SW 1271 (cell line): ENCODE measurements at regions not wholly inside any gene's neighbourhood (a gene's known extent, or its start where the extent isn't known, plus 50 kb on each side); places are given as distances from the start of the nearest gene placed in this dataset.

Experiments used
- DNase-seq, 2 experiments: peaks; one replicate each; lab custom pipeline; 2025; lab: John Stamatoyannopoulos, UW

DNA sequence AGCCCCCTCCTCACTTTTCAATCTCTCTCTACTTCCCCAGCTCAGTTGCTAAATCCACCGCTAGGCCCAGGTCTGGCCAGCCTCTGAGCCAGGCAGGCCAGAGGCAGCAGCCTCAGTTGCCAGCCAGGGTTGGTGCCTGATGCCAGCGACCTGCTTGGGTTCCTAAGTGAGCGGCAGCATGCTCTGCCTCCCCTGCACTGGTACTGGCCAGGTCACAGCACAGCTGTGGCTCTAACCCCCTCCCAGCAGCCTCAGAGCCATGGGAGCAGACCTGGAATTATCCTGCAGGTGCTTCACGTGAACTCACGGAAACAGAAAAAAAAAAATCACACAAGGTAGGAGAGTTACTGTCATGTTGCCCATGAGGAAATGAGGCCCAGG lies 82.5 kb upstream of the ATF3 start:
- no peak for DNase-seq

DNA sequence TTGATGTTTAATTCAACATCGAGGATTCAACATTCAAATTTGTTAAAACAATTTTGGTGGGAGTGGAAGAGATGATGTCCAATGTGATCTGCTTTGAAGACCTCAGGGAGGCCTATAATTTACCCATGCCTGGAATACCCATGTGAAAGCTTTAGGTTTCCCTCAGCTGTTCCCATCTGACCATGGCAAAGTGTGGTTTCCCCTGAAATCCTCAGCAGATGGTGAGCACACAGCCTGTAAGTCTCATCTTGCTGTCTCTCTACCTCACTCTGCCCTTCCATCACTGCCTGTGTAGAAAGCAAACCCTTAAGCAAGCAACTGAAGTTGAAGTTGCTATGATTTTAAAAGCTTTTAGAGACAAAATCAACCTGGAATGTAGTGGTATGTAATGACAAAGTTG lies 80.1 kb upstream of the ATF3 start:
- no peak for DNase-seq

DNA sequence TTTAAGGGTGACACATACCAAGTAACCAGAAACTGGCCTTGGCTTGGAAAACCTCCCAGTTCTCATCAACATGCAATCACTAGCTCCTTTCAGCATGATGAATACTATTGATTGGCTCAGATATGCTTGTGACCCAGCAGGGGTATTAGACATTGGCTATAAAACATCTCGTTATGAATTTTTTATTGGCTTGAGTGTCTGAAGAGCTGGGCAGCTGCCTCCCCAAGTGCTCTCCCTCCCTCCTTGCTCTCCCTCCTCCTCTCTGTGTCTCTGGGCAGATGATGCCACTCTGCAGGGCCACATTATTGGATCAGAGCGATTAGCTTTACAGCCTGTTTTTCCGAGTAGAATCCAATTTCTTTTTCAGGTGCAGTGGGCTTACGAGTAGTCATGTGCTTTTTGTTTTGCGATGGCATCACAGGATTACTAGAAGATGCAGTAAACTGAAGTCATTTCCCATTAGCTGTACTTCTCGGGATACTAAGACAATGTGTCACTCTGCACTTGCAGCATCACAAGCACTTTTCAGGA lies 79.3 kb upstream of the ATF3 start:
- no peak for DNase-seq

DNA sequence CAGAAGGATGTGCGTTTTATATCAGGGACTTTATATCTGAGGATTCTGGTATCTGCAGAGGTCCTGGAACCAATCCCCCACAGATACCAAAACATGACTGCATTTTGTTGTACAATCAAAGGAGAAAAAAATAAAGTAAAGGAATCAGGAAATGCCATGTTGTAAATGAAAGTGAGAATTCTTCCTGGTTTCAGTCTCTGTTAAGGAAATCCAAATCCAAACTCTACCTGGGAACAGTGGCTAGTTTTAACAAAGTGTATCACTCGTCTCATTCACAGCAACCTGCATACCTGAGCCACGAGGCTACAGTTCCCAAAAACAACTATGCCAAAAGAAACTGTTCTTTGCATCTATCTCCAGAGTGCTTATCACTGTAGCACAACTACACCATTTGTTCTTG lies 77.3 kb upstream of the ATF3 start:
- no peak for DNase-seq

DNA sequence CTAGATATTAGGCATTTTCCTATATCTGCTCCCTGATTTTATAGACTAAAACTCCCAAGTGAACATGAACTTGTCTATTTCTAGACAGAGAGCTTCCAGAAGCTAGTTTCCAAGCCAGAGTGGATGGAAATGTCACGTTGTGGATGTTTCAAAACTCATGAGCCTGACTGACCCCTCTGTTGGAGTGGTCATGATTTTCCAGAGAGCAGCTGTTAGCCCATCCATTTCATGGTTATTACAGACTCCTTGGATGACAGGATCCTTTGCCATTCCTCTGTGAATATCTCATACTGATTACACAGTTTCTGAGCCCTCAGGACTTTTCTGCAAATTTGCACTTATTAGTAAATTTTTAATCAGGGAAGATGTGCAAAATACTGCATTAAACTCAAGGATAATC lies 76.8 kb upstream of the ATF3 start:
- DNase-seq: no peak

DNA sequence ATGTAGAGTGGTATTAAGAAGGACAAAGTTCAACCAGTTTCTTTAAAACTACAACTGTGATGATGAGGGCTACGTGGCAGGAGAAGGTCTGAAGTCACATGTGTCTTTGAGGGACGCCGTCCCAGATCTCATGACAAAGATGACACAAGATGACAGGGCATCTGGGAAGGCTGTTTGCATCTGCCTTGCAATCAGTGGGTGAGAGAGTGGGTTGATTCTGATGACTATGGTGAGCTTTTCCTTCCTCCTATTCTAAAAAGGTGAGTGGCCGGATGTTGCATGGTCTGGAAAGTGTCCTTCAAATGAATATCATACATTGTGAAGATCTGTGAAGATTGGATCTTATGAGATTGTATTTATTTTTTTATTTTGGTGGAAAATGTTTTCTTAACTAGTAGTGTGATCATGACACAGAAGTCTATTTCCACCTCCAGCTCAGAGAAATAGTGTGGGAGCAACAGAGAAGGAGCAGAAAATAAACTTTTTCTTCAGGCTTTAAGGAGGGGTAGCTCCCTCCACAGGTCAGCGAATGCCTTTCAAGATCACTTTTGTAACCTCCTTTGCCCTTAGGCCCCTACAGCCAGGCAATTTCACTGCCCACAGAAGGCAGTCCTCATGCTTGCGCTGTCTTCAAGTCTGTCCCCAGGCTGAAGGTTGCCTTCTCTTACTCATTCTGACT lies 76.0 kb upstream of the ATF3 start:
- no peak for DNase-seq

DNA sequence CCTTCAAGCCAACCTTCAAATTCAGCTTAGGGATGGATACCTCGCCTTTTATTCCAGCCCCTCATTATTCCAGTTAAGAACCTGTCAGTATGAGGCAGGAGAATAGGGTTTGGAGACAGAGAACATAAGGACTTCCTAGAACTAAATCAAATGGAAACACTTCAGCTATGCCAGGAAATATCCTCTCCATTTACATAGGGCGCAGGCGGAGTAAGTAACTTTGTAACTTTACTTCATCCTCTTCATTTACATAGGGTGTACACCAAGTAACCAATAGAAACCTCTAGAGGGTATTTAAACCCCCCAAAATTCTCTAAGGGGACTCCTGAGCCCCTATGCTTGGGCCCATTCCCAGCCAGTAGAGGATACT lies 75.4 kb upstream of the ATF3 start:
- DNase-seq: no peak

DNA sequence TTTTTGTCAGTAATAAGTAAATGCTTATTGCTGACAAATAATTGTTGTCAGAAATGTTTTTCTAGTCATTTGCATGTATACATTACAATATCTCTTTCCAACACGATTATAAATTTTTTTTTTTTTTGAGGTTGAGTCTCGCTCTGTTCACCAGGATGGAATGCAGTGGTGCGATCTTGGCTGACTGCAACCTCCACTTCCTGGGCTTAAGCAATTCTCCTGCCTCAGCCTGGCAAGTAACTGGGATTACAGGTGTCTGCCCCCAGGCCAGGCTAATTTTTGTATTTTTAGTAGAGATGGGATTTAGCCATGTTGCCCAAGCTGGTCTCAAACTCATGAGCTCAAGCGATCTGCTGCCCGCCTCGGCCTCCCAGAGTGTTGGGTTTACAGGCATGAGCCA lies 72.0 kb upstream of the ATF3 start:
- DNase-seq: no peak

DNA sequence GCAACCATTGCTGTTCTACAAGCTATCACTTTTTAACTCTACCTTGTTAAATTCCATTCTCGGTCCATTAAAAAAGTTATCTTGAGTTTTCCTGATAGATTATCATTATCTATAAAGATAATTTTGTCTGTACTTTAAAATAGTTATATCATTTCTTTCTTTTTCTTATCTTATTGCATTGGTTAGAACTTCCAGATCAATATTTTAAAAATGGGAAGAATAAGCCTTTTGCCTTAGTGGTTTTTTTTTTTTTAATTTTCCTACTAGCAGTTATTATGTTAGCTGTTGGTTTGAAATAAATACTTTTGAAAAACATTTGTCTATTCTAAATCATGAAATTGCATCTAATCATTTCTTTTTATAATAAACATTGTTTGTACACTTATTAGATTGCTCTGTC lies 71.0 kb upstream of the ATF3 start:
- no peak for DNase-seq

DNA sequence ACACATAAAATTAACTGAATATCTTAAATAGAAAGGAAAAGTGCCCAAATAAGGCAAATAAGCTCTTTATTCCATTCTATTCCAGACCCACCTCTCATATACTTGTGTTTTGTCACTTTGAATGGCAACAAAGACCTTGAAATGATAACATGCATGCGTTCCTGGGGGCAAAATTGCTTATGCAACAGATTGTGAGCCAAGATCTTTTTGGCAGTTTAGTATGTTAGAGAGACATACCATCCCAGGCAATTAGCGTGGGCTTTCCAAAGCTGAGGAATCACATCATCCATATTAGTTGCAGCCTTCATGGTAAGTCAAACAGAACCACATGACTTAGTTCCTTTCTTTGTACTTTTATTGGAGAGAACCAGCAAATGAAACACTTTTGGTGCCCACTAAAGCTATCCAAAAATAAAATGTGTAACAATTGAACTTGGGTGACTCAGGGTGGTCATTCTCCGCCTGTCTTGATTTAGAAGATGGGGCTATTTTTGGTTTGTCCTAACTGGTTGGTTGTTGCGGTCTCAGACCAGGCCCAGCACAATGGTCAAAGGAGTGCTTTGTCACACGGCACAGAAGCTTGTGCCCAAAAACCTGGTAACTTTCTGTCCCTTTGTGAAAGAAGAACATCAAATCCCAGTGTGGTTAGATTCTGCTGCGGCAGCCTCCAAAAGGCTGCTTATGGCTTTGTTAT lies 68.7 kb upstream of the ATF3 start:
- no peak for DNase-seq

DNA sequence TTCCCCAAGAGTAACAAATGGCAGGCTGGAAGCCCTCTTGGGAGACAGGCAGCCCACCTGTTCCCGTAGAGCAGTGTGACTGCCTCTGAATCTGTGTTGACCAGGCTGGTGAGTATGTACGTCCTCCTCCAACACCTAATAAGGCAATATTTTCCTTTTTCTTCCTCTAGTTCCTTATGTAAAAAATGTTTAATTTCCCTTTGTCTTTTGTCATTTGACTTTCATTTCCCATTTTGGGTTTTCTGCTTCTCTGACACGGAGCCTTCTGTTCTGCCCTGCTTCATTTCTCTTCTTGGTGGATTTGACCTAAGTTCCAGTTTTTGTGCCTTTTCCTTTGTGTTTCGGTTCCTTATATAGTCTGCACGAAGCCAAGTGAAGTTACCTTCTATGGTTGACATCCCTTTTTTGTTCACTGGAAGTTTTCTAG lies 65.8 kb upstream of the ATF3 start:
- DNase-seq: no peak

DNA sequence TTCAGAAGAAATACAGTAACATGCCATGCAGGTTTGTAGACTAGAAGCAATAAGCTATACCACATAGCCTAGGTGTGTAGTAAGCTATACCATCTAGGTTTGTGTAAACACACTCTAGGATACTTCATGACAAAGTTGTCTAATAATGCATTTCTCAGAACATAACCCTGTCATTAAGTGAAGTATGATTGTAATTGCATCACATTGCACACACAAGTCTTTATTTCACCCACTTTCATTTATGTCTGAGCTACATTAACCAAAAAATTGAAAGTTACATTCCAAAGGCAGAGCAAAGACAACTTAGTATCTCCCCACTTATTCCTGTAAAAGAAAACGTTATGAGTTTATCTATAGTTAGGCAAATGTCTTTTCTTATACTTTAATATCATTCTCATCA lies 64.5 kb upstream of the ATF3 start:
- DNase-seq: no peak

DNA sequence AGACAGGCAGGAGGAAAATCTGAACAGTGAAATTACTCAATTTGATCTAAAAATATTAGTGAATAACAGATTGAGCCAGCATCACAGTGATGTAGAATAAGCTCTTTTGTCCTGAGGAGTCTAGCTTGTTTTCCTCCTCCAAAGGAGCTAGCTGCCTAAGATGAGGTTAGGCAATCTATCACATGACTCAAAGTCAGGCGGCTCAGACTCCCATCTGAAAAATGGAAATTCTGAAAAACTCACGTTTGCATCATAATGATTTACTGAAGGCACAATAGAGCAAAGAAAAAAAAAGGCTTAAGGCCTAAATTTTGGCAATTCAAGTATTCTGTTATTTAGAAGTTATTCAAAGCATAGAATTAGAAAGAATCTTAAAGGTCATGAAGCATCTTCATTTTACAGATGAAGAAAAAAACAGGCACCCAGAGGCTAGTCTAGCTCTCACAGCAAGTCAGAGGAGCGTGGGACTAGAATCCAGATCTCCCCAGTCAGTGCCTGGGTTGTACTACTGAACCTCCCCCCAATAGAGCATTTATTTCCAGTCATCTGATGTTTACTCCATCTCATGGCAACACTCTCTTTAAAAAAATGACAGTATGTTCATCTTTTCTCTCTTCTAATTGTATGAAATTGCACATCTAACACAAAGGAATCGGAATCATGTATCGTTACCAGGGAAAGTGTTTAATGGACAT lies 62.5 kb upstream of the ATF3 start:
- DNase-seq: no peak

DNA sequence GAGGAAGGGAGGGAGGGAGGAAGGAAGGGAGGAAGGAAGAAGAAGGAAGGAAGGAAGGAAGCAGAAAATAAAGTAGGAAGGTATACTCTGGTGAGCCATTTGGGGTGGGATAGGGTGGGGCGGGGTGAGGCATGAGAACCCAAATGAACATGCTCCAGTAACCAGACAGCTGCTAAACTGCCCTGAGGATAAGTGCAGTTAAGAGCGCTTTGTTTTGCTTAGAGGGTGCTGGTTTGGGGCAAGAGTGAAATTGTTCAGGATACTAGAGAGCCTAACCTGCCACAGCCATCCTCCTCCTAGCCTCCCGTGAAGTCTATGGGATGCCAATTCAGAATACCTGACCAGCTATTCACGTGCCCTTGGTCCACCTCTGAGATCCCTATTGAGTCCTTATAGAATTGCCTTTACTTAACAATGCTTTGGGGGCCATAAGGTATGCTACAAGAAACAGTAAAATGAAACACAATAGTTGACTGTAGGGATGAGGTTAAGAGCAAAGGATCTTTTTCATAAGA lies 59.0 kb upstream of the ATF3 start:
- DNase-seq: no peak

DNA sequence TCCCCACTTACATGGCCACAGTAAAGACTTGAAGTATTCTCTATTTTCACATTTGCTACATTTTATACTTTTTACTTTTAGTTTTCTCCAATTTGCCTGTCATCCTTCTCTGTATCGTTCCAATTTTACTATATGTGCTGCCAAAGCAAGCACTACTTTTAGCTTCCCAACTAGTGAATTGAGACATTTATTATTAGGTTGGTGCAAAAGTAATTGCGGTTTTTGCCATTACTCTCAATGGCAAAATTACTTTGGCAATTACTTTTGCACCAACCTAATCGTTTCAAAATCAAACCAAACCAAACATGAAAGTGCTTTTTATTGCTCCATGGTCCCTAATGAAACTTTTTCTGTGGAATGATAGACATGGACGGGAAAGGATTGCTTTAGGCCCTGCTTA lies 56.6 kb upstream of the ATF3 start:
- no peak for DNase-seq

DNA sequence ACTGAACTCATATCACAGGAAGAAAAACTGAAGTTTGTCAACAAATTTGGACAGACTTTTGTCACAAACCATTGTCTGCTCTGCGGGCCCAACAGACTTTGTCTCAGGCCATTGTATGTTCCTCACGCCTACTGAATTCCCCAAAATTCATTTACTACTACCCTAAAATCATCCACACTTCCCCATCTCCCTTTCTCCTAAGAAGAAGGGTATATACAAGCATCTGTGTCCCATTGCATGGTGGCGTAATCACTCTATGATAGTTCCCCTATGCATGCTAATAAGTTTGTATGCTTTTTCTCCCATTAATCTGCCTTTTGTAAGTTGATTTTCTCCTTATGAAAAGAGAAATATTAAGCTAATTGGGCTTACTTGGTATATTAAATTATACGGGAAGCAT lies 54.9 kb upstream of the ATF3 start:
- DNase-seq: no peak

DNA sequence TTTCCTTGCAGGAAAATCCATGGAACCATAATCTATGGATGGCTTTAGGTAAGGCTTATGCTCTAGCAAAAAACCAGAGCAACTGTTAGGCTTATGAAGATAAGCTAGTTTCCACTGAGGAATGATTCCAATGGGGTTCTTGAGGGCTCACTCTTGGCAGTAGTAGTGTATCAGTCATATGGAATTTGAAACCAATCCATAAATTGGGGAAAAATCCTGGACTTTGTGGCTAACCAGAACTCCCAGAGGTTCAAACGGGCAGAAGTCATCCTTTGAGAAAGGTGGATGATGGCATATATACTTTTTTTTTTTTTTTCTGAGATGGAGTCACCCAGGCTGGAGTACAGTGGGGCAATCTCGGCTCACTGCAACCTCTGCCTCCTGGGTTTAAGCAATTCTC lies 54.2 kb upstream of the ATF3 start:
- DNase-seq: no peak

DNA sequence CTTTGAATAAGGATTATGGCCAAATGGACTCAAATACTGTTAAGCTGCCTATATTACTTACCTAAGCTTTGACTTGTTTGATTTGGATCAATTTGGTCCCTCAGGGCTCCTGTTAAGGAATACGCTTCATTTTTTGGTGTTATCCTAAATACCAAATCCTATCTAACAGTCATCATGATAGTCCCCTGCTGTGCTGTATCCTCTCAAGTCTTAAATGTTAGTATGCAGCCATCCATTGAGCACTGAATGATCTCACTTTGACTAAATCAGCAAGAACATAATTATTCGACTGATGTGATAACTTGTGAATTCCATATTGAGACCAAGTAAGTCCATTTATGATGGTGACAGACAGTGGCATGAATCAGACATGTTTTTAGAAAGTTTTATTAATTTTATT lies 53.1 kb upstream of the ATF3 start:
- DNase-seq: no peak

DNA sequence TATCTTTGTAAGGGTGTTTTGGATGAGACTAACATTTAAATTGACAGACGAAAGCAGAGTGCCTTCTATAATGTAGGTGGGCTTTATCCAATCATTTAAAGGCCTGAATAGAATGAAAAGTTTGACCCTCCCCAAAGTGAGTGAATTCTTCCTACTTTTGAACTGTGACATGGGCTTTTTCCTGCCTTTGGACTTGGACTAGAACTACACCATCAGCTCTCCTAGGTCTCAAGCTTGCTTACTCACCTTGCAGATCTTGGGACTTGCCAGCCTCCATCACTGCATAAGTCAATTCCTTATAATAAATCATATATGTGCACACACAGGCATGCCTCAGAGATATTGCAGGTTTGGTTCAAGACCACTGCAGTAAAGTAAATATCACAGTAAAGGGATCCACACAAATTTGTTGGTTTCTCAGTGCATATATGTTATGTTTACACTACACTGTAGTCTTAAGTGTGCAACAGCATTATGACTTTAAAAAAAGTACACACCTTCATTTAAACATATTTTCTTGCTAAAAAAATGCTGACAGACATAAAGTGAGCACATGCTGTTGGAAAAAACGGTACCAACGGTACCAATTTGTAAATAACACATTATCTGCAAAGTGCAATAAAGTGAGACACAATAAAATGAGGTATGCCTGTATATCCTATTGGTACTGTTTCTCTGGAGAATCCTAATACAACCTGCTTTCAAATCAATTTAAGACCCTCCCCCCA lies 51.6 kb upstream of the ATF3 start:
- no peak for DNase-seq

DNA sequence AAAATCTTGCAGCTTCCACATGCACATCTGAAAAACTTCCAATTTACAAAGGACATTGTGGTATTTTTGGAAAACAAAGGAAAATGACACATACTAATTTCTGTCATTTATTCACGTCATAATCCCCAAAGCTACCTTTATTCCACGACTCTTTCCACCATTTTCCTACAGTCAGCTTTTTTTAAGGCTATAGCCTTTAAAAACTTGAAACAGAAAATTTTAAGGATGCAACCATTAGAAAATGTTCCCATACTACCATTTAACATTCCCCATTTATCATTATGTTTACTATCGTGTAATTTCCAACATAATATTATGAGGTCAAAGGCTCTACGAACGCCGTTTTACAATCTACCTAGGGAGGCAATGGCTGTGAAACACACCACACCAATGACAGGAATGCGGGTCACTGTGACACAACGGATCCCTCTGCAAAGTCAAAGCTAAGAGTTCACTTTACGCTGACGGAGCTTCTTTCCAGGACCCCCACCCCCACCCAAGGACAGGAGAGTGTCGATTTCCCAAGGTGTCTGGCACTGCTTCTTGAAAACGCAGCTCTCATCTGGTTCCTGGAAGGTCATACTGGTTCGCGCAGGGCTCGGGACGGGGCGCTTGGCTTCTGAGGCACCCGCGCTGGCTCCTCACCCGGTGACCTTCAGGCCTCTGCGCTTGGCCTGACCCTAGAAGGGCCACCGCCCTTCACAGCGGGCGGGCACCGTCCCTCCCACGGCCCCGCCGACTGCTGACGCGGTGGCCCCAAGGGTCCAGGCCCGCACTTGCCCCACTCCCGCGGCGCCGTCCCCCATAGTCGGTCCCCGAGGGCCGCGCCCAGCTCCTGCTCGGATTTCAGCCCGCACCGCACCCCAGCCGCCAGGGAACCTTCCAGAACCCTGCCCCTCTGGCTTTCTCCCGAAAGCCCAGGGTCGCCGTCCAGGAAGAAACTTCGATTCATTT lies 50.5 kb upstream of the ATF3 start:
- DNase-seq: no peak
